GM19025 (cell line): ENCODE measurements at regions not wholly inside any gene's neighbourhood (a gene's known extent, or its start where the extent isn't known, plus 50 kb on each side); places are given as distances from the start of the nearest gene placed in this dataset.
"Not testable (repeated sequence)": the region's sequence is repeated elsewhere in the genome, so short reads cannot be mapped to it uniquely, and the experiment has no call there.

ENCODE experiments used
- ATAC-seq: cut with Tn5 transposase; IDR thresholded peaks from one replicate; pipeline ENCODE4 v1.9.1; 2021; ENCODE audit warnings: mild to moderate bottlenecking, low read depth, moderate library complexity; ENCODE audit not compliant: unreplicated experiment

DNA sequence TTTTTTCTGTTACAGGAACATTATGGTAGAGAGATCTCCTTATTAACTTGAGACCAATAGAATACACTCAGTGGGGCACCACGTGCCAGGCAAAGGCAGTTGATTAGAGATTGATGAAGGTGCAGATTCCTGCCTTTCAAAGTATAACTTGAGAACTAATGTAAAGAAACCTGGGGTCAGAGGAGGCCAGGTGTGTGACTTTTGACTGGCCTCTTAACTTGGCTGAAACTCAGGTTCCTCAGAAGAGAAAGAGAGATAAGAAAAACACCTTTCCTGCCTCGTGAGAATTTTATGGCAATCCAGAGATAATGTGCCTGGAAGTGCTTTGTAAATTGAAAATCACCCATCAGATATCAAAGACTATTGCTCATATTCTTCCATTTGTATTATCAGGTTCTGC, 110.7 kb upstream of the GZMB start:
- no peak for ATAC-seq

DNA sequence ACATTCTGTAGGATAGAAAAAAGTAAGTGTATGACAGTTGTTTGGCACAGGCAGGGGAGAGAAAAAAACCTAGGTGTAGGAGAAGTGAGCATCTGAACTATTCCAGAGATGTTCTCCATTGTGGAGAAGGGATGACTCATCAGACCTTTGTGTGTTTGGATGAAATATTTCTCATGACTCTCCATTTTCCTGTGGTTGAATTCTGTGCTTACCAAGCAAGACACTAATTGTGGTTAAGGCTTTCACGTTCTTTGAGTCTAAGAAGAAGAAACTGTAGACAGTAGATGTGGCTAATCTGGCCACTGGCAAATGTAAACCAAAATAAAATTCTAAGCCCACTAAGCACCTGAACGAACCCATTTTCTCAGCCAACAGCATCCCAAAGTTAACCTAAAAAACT, 107.9 kb upstream of the GZMB start:
- ATAC-seq = no peak

DNA sequence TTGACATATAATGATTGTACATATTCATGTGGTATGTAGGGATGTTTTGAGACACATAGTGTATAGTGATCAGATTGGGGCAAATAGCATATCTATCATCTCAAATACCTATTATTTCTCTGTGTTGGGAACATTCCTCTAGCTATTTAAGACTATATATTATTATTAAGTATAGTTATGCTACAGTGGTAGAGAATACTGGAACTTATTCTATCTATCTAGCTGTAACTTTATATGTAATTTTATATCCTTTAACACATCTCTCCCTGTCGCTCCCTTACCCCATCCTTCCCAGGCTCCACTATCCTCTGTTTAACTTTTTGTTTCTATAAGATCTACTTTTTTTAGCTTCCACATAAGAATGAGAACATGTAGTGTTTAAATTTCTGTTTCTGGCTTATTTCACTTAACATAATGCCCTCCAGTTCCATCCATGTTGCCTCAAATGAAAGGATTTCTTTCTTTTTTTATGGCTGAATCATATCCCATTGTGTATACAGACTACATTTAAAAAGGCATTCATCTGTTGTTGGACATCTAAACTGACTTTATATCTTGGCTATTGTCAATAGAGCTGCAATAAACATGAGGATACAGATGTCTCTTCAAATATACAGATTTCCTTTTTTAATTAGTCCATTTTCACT, 102.1 kb upstream of the GZMB start:
- no peak for ATAC-seq

DNA sequence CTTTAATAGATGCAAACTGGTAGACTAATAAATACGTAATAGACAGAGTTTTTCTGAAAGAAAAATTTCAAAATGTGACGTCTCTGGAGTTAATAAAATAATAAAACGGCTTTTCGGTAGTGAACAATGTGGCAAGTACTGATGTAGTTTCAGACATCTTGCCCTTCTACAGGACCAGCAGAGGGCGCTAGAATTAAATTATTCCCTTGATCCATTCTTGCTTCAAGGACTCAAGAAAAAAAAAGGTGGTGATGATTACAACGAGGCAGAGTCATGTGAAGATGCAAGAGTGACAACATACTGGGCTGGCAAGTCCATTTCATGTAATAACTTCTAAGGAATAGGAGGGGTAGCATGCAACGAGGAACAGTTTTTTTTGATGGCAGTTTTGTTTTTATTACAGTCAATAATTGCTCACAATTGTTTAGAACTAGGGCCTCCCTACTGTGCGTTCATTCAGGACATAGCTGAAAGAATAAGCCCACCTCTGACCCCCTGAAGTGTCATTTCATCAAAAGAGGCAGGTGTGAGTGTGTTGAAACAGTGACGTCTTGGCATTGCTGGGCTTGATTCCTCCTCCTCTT, 101.0 kb upstream of the GZMB start:
- ATAC-seq = no peak

DNA sequence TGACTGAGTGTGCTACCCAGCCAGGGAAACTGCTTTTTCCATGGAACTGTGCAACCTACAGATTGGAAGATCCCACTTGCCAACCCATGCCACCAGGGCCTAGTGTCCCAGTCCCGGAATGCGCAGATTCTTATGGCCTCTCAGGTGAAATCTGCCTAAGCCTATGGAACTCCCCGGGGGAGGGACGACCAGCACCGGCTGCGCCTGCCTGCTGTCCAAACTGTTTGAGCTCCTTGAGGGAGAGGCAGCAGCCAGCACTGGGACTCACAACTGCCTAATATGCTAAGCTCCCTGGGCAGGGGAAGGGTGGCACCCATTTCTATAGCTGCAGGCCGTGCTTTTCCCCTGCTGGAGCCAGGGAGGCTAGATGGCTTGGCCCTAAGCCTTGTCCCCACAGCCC, 92.5 kb upstream of the GZMB start:
- ATAC-seq = no peak

DNA sequence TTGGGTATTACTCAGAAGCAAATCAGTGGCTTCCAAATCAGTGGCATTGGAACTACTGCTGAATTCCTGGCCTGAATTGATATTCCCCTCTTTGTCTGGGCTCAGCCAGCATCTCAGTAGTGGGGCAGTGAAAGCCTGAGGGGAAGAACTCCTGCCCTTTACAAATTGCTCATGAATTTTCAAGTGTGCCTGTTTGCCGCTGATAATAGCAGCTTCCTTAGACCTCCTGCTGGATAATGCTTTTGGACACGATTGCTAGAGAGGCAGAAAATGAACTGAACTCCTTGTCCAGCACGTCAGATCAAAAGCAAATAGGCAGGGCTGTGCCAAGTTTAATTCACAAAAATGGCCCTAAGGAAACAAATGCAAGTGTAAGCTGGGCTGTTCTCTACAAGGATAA, 91.3 kb upstream of the GZMB start:
- ATAC-seq = no peak

DNA sequence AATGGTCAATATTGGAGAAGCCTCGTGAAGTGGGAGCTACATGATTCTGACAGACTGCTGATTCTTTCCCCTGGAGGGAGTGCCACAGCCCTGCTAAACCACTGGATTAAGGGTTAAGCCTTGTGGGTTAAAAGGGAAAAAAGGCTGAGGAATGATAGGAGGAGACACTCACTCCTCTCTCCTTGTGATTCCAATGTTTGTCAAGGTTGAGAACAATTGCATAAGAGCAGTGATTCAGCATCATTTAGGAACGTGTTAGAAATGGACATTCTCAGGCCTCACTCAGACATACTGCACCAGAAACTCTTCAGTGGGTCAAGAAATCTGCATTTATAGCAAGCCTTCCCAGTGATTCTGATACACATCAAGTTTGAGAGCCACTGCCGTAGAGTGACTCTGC, 87.8 kb upstream of the GZMB start:
- no peak for ATAC-seq

DNA sequence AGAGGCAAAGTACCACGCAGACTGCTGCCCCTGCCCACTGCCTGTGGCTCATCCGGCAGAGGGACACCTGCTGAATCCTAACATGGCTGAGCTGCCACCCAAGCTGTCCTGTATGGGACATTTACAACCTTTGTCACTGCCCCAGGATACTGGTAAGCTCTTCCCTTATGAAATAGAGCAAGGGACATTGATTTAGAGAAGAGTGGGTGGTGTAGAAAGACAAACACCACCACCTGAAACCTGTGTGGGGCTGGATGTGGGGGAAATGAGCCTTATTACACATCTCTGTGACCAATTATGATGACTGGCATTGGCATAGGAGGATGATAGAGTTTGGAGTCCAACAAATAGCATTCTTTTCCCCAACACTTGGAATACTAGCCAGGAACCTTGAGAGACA, 81.2 kb upstream of the GZMB start:
- ATAC-seq = no peak

DNA sequence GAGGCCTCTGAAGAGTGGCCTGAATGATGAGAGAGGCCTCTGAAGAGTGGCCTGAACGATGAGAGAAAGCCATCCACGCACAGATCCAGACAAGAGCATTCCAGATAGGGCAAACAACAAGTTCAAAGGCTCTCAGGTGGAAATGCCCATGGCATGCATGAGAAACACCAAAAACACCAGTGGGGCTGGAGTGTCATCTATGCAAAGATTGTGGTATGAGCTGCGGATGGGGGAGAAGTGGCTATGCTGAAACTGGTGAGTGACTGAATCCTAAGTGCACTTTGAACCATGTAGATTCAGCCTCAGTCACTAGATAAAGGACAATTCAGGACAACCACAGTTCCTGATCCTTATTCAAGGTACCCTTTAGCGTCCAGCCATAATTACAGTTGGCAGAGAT, 79.4 kb upstream of the GZMB start:
- peak; percentile 71 for ATAC-seq

DNA sequence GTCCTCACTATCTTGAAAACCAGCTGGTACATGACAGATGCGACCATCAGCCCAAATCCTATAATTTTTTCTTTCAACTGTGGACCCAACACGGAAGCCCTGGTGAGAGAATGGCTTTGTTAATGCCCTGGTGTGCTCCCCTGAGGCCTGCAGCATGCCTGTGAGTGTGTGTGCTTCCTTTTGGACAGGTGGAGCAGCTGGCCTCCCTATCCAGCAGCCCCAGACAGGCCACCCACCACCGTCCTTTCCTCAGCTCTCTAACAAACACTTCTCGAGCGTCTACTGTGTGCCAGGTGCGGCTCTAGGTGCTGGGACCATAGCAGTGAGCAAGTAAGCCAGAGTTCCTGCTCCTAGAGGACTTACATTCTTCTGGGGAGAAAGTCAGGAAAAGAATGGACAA, 78.9 kb upstream of the GZMB start:
- no peak for ATAC-seq

DNA sequence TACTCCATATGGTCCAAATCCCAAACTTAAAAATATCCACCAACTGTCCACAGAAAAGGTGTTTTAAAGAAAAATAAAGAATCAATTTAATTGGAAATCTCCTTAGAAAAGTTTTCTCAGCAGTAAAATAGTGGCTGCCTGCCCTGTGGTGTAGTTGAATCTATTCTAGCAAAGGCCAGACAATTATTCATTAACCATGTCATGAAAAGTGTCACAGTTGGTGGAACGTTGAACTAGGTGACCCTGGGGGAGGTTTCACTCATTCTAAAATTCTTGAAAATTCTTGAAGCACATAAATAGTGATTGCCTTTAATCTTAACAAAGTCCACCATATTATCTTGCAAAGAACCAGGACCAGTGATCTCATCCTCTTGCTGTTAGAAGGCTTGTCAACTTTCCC, 78.4 kb upstream of the GZMB start:
- ATAC-seq = no peak

DNA sequence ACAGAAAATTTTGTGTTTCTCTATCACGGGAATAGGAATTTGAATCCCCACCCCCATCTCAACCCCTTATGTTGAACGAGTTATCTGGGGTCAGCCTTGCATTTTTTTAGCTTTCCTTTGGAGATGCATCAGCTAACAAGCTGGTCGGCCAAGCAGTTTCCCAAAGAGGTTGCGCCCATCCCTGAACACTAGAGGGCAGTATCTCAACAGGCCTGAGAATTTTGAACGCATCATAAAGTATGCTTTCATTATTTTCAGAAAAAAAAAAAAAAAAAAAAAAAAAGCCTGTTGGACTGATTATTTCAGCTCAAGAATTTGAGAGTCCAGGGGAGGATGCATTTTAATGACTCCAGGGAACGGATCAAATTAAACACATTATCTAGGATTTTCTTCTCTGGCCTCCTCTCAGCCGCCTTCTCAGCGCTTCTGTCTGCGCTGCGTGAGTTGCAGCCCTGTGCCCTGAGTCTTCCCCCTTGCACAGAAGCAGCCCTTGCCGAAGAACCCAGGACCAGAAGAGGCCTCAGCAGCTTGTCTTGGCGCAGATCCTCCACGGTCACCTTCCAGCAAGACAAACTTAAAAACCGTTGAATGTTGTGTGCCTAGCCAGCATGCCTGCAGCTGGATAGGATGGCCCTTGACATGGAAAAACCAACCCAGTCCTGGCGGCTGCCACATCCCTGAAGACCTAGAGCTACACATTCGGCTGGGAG, 76.6 kb upstream of the GZMB start:
- ATAC-seq = no peak

DNA sequence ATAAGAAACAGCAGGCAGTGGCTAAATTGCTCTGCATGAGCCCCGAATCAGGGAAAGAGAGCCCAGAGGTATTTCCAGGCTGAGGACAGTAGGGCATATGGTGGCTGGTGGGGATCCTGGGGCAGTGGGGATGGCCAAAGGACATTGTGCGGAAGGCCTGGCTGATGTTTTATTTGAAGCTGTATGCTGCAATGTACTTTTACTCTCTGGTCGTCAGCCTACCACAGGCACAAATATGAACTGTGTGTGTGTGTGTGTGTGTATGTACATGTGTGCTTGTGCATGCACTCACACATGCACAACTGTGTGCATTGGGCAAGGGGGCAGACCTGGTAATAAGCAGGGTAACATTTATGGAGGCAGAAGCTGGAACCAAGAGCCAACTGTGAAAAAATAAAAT, 74.7 kb upstream of the GZMB start:
- no peak for ATAC-seq

DNA sequence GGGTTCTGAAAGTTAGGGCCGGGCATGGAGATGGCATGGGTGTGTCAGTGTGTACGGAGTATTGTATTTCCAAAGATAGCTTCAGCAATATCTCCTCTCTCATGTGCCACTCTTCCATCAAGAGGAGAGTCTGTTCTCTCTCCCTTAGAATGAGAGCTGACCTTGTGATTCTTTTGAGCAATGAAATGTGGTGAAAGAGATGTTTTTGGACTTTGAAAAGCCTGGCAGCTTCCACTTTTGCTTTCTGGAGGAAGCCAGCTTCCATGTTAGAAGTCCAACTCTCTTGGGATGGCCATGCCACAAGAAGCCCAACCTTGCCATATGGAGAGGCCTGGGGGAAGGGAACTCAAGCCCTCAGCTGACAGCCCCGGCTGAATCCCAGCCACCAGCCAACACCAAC, 72.4 kb upstream of the GZMB start:
- ATAC-seq = no peak

DNA sequence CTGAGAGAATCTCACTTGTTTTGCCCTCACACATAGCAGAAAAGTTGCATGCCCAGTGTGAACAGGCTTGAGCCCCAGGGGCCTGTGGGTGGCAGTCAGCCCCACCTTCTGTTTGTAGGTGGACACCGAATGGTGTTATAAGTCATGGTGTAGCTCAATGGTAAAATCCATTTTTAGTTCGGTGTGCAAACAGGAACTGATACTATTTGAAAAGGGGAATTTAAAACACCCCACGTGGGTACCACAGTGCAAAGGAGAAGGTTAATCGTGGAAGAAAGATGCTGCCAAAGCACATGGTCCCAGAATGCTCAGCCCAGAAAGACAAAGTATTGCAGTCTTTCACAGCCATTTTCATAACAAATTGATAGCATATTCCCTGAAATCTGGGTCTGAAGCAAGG, 71.8 kb upstream of the GZMB start:
- peak; percentile 92 for ATAC-seq

DNA sequence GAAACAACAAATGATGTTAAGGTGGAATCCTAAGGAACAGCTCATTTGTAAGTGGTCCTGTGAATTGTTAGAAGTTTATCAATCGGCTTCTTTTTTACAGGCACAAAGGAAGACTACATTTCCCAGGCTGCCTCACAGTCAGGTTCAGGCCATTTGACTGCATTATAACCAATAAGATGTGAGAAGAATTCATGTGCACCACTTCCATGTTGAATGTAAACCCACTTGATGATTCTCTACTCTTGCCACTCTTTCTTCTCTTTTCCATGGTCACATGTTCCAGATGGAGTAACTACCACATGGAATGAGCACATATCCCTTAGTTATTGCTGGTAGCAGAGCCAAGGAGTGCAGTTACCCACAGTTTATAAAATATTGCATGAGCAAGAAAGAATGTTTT, 67.1 kb upstream of the GZMB start:
- ATAC-seq = no peak

DNA sequence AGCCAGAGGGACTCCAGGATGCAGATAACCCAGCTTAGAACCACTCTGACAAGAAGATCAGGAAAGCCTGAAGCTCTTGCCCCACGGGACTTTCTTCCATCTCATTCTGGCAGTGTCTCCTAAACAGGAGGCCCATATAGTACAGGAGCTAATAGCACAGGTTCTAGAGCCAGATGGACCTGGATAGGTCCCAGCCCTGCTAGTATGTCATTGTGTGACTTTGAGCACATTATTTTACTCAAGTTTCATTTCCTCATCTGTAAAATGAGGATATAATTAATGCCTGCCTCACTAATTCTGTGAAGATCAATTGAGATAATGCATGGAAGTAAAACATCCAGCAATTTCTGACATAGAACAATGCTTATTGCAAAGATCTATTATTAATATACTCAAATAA, 66.5 kb upstream of the GZMB start:
- no peak for ATAC-seq

DNA sequence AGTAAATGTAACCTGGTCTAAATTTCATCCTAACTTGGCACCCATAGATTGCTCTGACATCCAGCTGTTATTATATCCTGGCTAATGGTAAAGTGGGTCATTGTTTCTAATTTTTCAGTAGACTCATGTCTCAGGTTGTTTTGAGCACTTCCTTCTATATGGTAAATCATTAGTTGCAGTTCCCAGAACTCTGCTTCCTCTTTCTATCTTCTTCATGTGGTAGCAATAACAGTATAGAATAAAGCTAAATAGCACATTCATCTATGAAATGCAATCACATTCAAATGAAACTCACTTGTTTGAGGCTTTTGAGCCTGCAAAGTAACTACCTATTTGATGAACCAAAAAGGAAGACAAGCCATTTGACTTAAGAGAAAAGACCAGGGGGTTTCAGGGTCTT, 65.1 kb upstream of the GZMB start:
- ATAC-seq = peak; percentile 54

DNA sequence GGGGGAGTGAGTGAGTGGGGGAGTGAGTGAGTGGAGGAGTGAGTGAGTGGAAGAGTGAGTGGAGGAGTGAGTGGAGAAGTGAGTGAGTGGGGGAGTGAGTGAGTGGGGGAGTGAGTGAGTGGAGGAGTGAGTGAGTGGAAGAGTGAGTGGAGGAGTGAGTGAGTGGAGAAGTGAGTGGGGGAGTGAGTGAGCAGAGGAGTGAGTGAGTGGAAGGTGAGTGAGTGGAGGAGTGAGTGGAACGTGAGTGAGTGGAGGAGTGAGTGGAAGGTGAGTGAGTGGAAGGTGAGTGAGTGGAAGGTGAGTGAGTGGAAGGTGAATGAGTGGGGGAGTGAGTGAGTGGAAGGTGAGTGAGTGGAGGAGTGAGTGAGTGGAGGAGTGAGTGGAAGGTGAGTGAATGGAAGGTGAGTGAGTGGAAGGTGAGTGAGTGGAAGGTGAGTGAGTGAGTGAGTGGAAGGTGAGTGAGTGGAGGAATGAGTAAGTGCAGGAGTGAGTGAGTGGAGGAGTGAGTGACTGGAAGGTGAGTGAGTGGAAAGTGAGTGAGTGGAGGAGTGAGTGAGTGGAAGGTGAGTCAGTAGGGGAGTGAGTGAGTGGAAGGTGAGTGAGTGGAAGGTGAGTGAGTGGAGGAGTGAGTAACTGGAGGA, 62.4 kb upstream of the GZMB start:
- not testable (repeated sequence) for ATAC-seq

DNA sequence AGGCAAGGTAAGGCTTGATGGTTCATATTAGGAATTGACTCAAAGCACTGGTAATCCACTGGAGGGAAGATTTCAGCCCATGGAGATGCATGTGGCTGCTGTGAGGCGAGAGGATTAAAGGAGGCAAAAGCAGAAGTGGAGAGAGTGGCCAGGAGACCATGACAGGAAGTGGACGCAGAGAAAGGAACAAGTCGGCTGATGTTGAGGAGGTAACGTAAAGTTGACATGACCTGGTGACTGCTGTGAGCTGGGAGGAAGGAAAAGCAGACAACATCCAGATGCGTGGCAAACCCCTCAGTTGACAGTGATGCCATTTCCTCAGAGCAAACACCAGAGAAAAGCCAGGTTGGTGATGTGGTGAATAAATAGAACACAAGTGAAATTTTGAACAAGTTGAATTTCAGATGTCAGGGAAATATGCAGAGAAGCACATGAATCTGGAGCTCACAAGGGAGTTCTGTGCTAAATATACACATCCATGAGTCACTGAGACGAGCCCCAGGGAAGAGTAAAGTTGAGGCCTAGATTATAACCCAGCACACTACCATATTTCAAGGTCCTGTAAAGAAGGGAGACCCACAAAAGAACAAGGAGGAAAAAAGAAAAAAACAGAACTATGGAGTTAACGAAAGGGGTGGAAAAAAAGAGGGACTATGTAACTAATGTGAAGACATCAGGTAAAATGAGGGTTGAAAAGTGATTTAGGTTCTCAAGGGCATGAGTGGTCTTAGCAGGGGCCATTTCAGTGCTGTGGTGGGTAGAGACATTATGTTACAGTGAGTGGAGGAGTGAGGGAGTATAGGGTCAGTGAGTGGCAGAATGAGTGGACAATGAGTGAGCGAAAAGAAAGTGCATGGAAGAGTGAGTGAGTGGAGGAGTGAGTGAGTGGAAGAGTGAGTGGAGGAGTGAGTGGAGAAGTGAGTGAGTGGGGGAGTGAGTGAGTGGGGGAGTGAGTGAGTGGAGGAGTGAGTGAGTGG, 61.6 kb upstream of the GZMB start:
- ATAC-seq = peak; percentile 48

DNA sequence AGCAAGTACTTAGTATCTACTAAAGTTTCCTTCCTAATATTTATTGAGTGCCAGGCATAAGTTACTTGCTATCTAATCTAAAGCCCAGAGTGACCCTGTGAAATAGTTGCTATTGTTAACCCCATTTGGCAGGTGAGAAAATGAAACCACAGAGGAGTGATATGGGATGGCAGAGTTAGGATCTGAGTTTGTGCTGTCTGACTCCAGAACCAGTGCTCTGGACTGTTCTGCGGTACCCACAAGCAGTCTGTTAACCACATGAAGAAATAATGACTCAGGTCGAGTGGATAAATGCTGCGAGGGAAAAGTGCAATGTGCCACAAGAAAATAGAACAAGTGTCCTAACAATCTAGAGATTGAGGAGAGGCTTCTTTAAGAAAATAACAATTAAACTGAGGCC, 60.7 kb upstream of the GZMB start:
- ATAC-seq = no peak
